ENCODE measurements at regions not wholly inside any gene's neighbourhood (a gene's known extent, or its start where the extent isn't known, plus 50 kb on each side); places are given as distances from the start of the nearest gene placed in this dataset.

GRCh38 chr2:60260639-60261296 is 292.7 kb downstream of the BCL11A start:
- no peaks in the 10 kb centered on the region for H3K27me3 ChIP-seq (replicated peaks in 1 of 2; ENCODE audit: control insufficient read depth in 2 of 2, insufficient read depth in 2 of 2, low read length in 1 of 2)
- no TSS peak for BruUV-seq (replicated peaks)
- RAD21 ChIA-PET (ENCODE audit: unreplicated experiment), result no interaction called here
- H3K27ac ChIP-seq (ENCODE audit: control insufficient read depth, insufficient read depth), result no peak overlapping the region
- no peak overlapping the region for H2AFZ ChIP-seq (ENCODE audit: control insufficient read depth, low read depth, low read length)
- FAIRE-seq (no peak), ATAC-seq (no peak), DNase-seq (ENCODE audit: low read depth, low spot score) (no peak)
- 47% methylated on average over 13 of the region's 13 CpGs for WGBS (ENCODE audit: insufficient coverage, insufficient replicate concordance, low lambda C conversion rate, missing lambda C conversion rate)
- H3K79me2 ChIP-seq (ENCODE audit: control insufficient read depth, insufficient read depth, low read length), result no peaks in the 10 kb centered on the region
- SMC1A ChIA-PET (ENCODE audit: uncharacterized antibody, unreplicated experiment), result interaction anchor here (1.0 to 1.3 kb wide), 2 partner anchors 10 to 109 kb away, joined by 3 read pairs; no protein-coding TSS in a partner anchor
- H3K9me3 ChIP-seq (replicated peaks; ENCODE audit: control insufficient read depth, insufficient read depth, low read length), result no peaks in the 10 kb centered on the region
- H3K4me3 ChIP-seq, result no peak overlapping the region
- H3K9ac ChIP-seq (ENCODE audit: control insufficient read depth, insufficient read depth, low read length), result no peak overlapping the region
- no peak overlapping the region for H3K4me2 ChIP-seq (ENCODE audit: control insufficient read depth, insufficient read depth)
- TF ChIP-seq POLR2A (IDR thresholded peaks at IDR 0.05; ENCODE audit: low read depth, low read length) (no peak), CBX5 (IDR thresholded peaks at IDR 0.05; ENCODE audit: low read depth) (no peak), SP1 (IDR thresholded peaks at IDR 0.05; ENCODE audit: low read depth, low read length) (no peak)
- no peaks in the 10 kb centered on the region for H3K4me1 ChIP-seq (ENCODE audit: control insufficient read depth, insufficient read depth, low read length)
- intact Hi-C loops (cut with micrococcal nuclease; ENCODE audit: unreplicated experiment) (no loop called here), in situ Hi-C loops (cut with MboI) (no loop called here)
- no peaks in the 10 kb centered on the region for H4K20me1 ChIP-seq (ENCODE audit: control insufficient read depth, insufficient read depth)
- POLR2A ChIA-PET, result no interaction called here
- H3K36me3 ChIP-seq (ENCODE audit: control insufficient read depth in 2 of 2, insufficient read depth in 2 of 2, low read length in 1 of 2), result no peaks in the 10 kb centered on the region
- CTCF ChIA-PET, result no interaction called here

GRCh38 chr2:60259781-60260180 is 293.7 kb downstream of the BCL11A start:
- DNase-seq (ENCODE audit: low read depth, low spot score) (no peak), FAIRE-seq (no peak), ATAC-seq (no peak)
- H3K36me3 ChIP-seq (ENCODE audit: control insufficient read depth in 2 of 2, insufficient read depth in 2 of 2, low read length in 1 of 2), result no peaks in the 10 kb centered on the region
- no peaks in the 10 kb centered on the region for H3K9me3 ChIP-seq (replicated peaks; ENCODE audit: control insufficient read depth, insufficient read depth, low read length)
- ChIA-PET CTCF (no interaction called here), SMC1A (ENCODE audit: uncharacterized antibody, unreplicated experiment) (interaction anchor here (1.0 kb wide), 1 partner anchor 110 kb away, joined by 3 read pairs; no protein-coding TSS in a partner anchor), RAD21 (ENCODE audit: unreplicated experiment) (no interaction called here), POLR2A (no interaction called here)
- H3K27me3 ChIP-seq (replicated peaks in 1 of 2; ENCODE audit: control insufficient read depth in 2 of 2, insufficient read depth in 2 of 2, low read length in 1 of 2), result no peaks in the 10 kb centered on the region
- no peak overlapping the region for H3K9ac ChIP-seq (ENCODE audit: control insufficient read depth, insufficient read depth, low read length)
- H4K20me1 ChIP-seq (ENCODE audit: control insufficient read depth, insufficient read depth), result no peaks in the 10 kb centered on the region
- in situ Hi-C loops (cut with MboI) (no loop called here), intact Hi-C loops (cut with micrococcal nuclease; ENCODE audit: unreplicated experiment) (no loop called here)
- no peak overlapping the region for H3K27ac ChIP-seq (ENCODE audit: control insufficient read depth, insufficient read depth)
- no peaks in the 10 kb centered on the region for H3K4me1 ChIP-seq (ENCODE audit: control insufficient read depth, insufficient read depth, low read length)
- H3K4me2 ChIP-seq (ENCODE audit: control insufficient read depth, insufficient read depth), result no peak overlapping the region
- H3K79me2 ChIP-seq (ENCODE audit: control insufficient read depth, insufficient read depth, low read length), result no peaks in the 10 kb centered on the region
- WGBS (ENCODE audit: insufficient coverage, insufficient replicate concordance, low lambda C conversion rate, missing lambda C conversion rate), result 91% methylated on average over 1 of the region's 1 CpG
- H2AFZ ChIP-seq (ENCODE audit: control insufficient read depth, low read depth, low read length), result no peak overlapping the region
- H3K4me3 ChIP-seq, result no peak overlapping the region
- BruUV-seq (replicated peaks), result no TSS peak
- TF ChIP-seq DPF2 (IDR thresholded peaks at IDR 0.05) (no peak), FOS (IDR thresholded peaks at IDR 0.05; ENCODE audit: borderline replicate concordance, extremely low read depth, insufficient read length) (no peak), BCL3 (IDR thresholded peaks at IDR 0.05; ENCODE audit: borderline replicate concordance, insufficient read depth, low read depth, low read length, poor library complexity, severe bottlenecking) (no peak), CBFB (IDR thresholded peaks at IDR 0.05; ENCODE audit: low read depth) (no peak), SMARCA5 (IDR thresholded peaks at IDR 0.05) (no peak), TCF12 (IDR thresholded peaks at IDR 0.05; ENCODE audit: low read depth, low read length) (no peak), ZNF384 (IDR thresholded peaks at IDR 0.05; ENCODE audit: borderline replicate concordance, low read depth, low read length) (no peak), MEF2A (IDR thresholded peaks at IDR 0.05; ENCODE audit: insufficient read depth, low read depth, low read length) (no peak), POLR2AphosphoS2 (IDR thresholded peaks at IDR 0.05; ENCODE audit: low read depth, low read length) (no peak)
- TF ChIP-seq, protein P1, sequence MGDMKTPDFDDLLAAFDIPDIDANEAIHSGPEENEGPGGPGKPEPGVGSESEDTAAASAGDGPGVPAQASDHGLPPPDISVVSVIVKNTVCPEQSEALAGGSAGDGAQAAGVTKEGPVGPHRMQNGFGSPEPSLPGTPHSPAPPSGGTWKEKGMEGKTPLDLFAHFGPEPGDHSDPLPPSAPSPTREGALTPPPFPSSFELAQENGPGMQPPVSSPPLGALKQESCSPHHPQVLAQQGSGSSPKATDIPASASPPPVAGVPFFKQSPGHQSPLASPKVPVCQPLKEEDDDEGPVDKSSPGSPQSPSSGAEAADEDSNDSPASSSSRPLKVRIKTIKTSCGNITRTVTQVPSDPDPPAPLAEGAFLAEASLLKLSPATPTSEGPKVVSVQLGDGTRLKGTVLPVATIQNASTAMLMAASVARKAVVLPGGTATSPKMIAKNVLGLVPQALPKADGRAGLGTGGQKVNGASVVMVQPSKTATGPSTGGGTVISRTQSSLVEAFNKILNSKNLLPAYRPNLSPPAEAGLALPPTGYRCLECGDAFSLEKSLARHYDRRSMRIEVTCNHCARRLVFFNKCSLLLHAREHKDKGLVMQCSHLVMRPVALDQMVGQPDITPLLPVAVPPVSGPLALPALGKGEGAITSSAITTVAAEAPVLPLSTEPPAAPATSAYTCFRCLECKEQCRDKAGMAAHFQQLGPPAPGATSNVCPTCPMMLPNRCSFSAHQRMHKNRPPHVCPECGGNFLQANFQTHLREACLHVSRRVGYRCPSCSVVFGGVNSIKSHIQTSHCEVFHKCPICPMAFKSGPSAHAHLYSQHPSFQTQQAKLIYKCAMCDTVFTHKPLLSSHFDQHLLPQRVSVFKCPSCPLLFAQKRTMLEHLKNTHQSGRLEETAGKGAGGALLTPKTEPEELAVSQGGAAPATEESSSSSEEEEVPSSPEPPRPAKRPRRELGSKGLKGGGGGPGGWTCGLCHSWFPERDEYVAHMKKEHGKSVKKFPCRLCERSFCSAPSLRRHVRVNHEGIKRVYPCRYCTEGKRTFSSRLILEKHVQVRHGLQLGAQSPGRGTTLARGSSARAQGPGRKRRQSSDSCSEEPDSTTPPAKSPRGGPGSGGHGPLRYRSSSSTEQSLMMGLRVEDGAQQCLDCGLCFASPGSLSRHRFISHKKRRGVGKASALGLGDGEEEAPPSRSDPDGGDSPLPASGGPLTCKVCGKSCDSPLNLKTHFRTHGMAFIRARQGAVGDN (IDR thresholded peaks at IDR 0.05), result no peak

Data from GM12878 (cell line).